Spleen (tissue), 7 donors: ENCODE measurements at regions not wholly inside any gene's neighbourhood (a gene's known extent, or its start where the extent isn't known, plus 50 kb on each side); places are given as distances from the start of the nearest gene placed in this dataset.

ENCODE experiments used
- CTCF ChIP-seq, 11 experiments: fragments of 200-600 bp in 7 of 11; fragments of 450-650 bp in 4 of 11; sonication (generic) in 4 of 11; IDR thresholded peaks in 8 of 11; conservative IDR thresholded peaks in 3 of 11; 1 replicate in 7 of 11; 2 replicates in 4 of 11; pipeline versions ENCODE4 v1.4.0 to v1.8.0; 2016 to 2021; ENCODE audit warnings: antibody characterized with exemption in 11 of 11, inconsistent platforms in 4 of 11, mild to moderate bottlenecking in 1 of 11
- POLR2A ChIP-seq, 3 donors: fragments of 450-650 bp; IDR thresholded peaks; one replicate each; pipeline ENCODE4 v1.5.1; 2017; ENCODE audit warnings: antibody characterized with exemption in 3 of 3, mild to moderate bottlenecking in 1 of 3
- POLR2AphosphoS5 ChIP-seq, 3 donors: sonication (generic); formaldehyde crosslinking; IDR thresholded peaks; one replicate each; pipeline ENCODE4 v1.5.1; 2017; ENCODE audit warnings: antibody characterized with exemption in 3 of 3
- donor health status: DM: no; HTN: no; CAD: no; lungs with moderate emphysema.
- donor health status: DM: no; HTN: no; CAD: no.
- donor health status: DM: no; HTN: no; CAD: no.

- TF ChIP-seq POLR2AphosphoS5 (IDR thresholded peaks at IDR 0.05) = no peak
- no peak for TF ChIP-seq CTCF (IDR thresholded peaks at IDR 0.05 in 8 of 11, conservative IDR thresholded peaks at IDR 0.05 in 3 of 11)
- no peak for TF ChIP-seq POLR2A (IDR thresholded peaks at IDR 0.05)
Measured at GRCh38 chr1:70902211-70902610, 145.4 kb downstream of the PTGER3 start.
